GM12878 (cell line): ENCODE measurements at regions not wholly inside any gene's neighbourhood (a gene's known extent, or its start where the extent isn't known, plus 50 kb on each side); places are given as distances from the start of the nearest gene placed in this dataset.

ENCODE experiments used
- CTCF ChIP-seq, 3 experiments: IDR thresholded peaks in 2 of 3; conservative IDR thresholded peaks in 1 of 3; 2 replicates each; pipeline ENCODE4 v1.5.1; 2011; ENCODE audit warnings: low read depth in 3 of 3, low read length in 3 of 3, mild to moderate bottlenecking in 3 of 3, control low read depth in 2 of 3, moderate library complexity in 2 of 3, inconsistent platforms in 1 of 3, mixed read lengths in 1 of 3; ENCODE audit not compliant: control insufficient read depth in 2 of 3, insufficient read depth in 1 of 3; ENCODE audit errors: extremely low read depth in 1 of 3
- EP300 ChIP-seq, 2 experiments: fragments of 150-350 bp in 1 of 2; IDR thresholded peaks; 2 replicates each; pipeline ENCODE4 v1.6.1; 2011 to 2012; ENCODE audit warnings: low read depth in 2 of 2, low read length in 2 of 2, borderline replicate concordance in 1 of 2, improper control_type of control experiment in 1 of 2, inconsistent platforms in 1 of 2; ENCODE audit not compliant: control insufficient read depth in 1 of 2
- NR2C2 ChIP-seq: IDR thresholded peaks from 2 replicates; pipeline ENCODE4 v1.6.1; 2011; ENCODE audit warnings: borderline replicate concordance, low read depth; ENCODE audit not compliant: control insufficient read depth, insufficient read length
- POLR2A ChIP-seq: IDR thresholded peaks from 2 replicates; pipeline ENCODE4 v1.6.1; 2011; ENCODE audit warnings: low read depth, mild to moderate bottlenecking, low read length

GRCh38 chr13:74024314-74024713, 109.9 kb downstream of the KLF12 start:
- TF ChIP-seq CTCF (IDR thresholded peaks at IDR 0.05 in 2 of 3, conservative IDR thresholded peaks at IDR 0.05 in 1 of 3; ENCODE audit: control insufficient read depth in 2 of 3, extremely low read depth in 1 of 3, insufficient read depth in 1 of 3, low read depth in 3 of 3, low read length in 3 of 3) (no peak), EP300 (IDR thresholded peaks at IDR 0.05; ENCODE audit: borderline replicate concordance in 1 of 2, control insufficient read depth in 1 of 2, low read depth in 2 of 2, low read length in 2 of 2) (no peak), NR2C2 (no peak), POLR2A (no peak)
